ENCODE measurements at regions not wholly inside any gene's neighbourhood (a gene's known extent, or its start where the extent isn't known, plus 50 kb on each side); places are given as distances from the start of the nearest gene placed in this dataset.

- Histone ChIP-seq H3K79me2 (ENCODE audit: insufficient read depth, low read length) (no peaks in the 10 kb centered on the region), H3K36me3 (ENCODE audit: insufficient read depth, low read length) (no peaks in the 10 kb centered on the region), H4K20me1 (ENCODE audit: insufficient read depth, low read length) (no peaks in the 10 kb centered on the region), H2AFZ (ENCODE audit: low read length) (no peak overlapping the region), H3K27ac (ENCODE audit: low read depth, low read length, poor library complexity, severe bottlenecking) (no peak overlapping the region), H3K4me2 (ENCODE audit: low read length) (no peak overlapping the region), H3K4me3 (ENCODE audit: low read depth, low read length, poor library complexity, severe bottlenecking) (no peak overlapping the region), H3K27me3 (ENCODE audit: insufficient read depth, low read length) (no peaks in the 10 kb centered on the region), H3K9me3 (ENCODE audit: low read length) (no peaks in the 10 kb centered on the region), H3K9ac (ENCODE audit: low read length) (no peak overlapping the region), H3K4me1 (ENCODE audit: insufficient read depth, low read length, severe bottlenecking) (no peaks in the 10 kb centered on the region), H3K9me2 (ENCODE audit: low read depth, low read length) (no peaks in the 10 kb centered on the region), H3F3A (ENCODE audit: insufficient read depth, low read length) (no peaks in the 10 kb centered on the region)
- TF ChIP-seq, protein P1, sequence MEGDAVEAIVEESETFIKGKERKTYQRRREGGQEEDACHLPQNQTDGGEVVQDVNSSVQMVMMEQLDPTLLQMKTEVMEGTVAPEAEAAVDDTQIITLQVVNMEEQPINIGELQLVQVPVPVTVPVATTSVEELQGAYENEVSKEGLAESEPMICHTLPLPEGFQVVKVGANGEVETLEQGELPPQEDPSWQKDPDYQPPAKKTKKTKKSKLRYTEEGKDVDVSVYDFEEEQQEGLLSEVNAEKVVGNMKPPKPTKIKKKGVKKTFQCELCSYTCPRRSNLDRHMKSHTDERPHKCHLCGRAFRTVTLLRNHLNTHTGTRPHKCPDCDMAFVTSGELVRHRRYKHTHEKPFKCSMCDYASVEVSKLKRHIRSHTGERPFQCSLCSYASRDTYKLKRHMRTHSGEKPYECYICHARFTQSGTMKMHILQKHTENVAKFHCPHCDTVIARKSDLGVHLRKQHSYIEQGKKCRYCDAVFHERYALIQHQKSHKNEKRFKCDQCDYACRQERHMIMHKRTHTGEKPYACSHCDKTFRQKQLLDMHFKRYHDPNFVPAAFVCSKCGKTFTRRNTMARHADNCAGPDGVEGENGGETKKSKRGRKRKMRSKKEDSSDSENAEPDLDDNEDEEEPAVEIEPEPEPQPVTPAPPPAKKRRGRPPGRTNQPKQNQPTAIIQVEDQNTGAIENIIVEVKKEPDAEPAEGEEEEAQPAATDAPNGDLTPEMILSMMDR (IDR thresholded peaks at IDR 0.05; ENCODE audit: low read length), result no peak
- TF ChIP-seq EZH2 (IDR thresholded peaks at IDR 0.05; ENCODE audit: borderline replicate concordance, low read length), result no peak
Observed at GRCh38 chr9:20250791-20251190, 371.5 kb downstream of the MLLT3 start.

- no peaks in the 10 kb centered on the region for H4K20me1 ChIP-seq (ENCODE audit: insufficient read depth, low read length)
- no peak for TF ChIP-seq EZH2 (IDR thresholded peaks at IDR 0.05; ENCODE audit: borderline replicate concordance, low read length)
- TF ChIP-seq, protein P1 (IDR thresholded peaks at IDR 0.05; ENCODE audit: low read length), result no peak
- H3K9ac ChIP-seq (ENCODE audit: low read length), result no peak overlapping the region
- no peaks in the 10 kb centered on the region for H3K9me3 ChIP-seq (ENCODE audit: low read length)
- no peak overlapping the region for H2AFZ ChIP-seq (ENCODE audit: low read length)
- H3F3A ChIP-seq (ENCODE audit: insufficient read depth, low read length), result no peaks in the 10 kb centered on the region; the same call in 1 of the 2 replicates
- H3K27me3 ChIP-seq (ENCODE audit: insufficient read depth, low read length), result no peaks in the 10 kb centered on the region; the same call in 1 of the 2 replicates
- H3K79me2 ChIP-seq (ENCODE audit: insufficient read depth, low read length), result no peaks in the 10 kb centered on the region
- no peak overlapping the region for H3K4me2 ChIP-seq (ENCODE audit: low read length)
- H3K4me1 ChIP-seq (ENCODE audit: insufficient read depth, low read length, severe bottlenecking), result peaks cover 4% of the 10 kb centered on the region
- H3K9me2 ChIP-seq (ENCODE audit: low read depth, low read length), result no peaks in the 10 kb centered on the region
- no peaks in the 10 kb centered on the region for H3K36me3 ChIP-seq (ENCODE audit: insufficient read depth, low read length)
- no peak overlapping the region for H3K27ac ChIP-seq (ENCODE audit: low read depth, low read length, poor library complexity, severe bottlenecking)
- no peak overlapping the region for H3K4me3 ChIP-seq (ENCODE audit: low read depth, low read length, poor library complexity, severe bottlenecking)
Observed at GRCh38 chr9:20244271-20244670, 378.0 kb downstream of the MLLT3 start.

DNA sequence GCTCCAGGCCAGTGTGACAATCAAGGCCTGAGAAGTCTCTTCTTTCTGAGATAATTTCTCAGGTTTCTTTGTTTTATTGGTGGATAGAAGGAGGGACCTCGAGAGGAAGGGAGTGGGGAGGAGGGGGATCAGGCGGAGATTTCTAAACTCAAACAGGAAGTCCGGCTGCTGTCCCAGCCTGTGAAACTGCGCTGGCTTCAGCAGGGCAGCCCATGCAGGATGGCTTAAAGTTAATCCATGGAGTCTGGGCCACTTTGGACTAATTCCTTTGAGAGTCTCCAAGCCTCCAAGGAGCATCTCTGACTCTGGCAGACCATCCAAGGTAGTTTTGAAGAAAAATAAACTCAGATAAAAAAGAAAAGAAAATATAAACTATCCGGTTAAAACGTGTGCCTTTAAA is 378.5 kb downstream of the MLLT3 start:
- TF ChIP-seq EZH2 (IDR thresholded peaks at IDR 0.05; ENCODE audit: borderline replicate concordance, low read length), result no peak
- TF ChIP-seq, protein P1 (IDR thresholded peaks at IDR 0.05; ENCODE audit: low read length), result no peak
- H3K9me3 ChIP-seq (ENCODE audit: low read length), result no peaks in the 10 kb centered on the region
- H4K20me1 ChIP-seq (ENCODE audit: insufficient read depth, low read length), result no peaks in the 10 kb centered on the region
- no peak overlapping the region for H3K27ac ChIP-seq (ENCODE audit: low read depth, low read length, poor library complexity, severe bottlenecking)
- H3K4me1 ChIP-seq (ENCODE audit: insufficient read depth, low read length, severe bottlenecking), result peaks cover 4% of the 10 kb centered on the region
- H3K9ac ChIP-seq (ENCODE audit: low read length), result no peak overlapping the region
- no peaks in the 10 kb centered on the region for H3K79me2 ChIP-seq (ENCODE audit: insufficient read depth, low read length)
- H3K36me3 ChIP-seq (ENCODE audit: insufficient read depth, low read length), result no peaks in the 10 kb centered on the region
- H3K4me2 ChIP-seq (ENCODE audit: low read length), result no peak overlapping the region
- no peaks in the 10 kb centered on the region; the same call in 1 of the 2 replicates for H3F3A ChIP-seq (ENCODE audit: insufficient read depth, low read length)
- no peaks in the 10 kb centered on the region for H3K9me2 ChIP-seq (ENCODE audit: low read depth, low read length)
- no peak overlapping the region for H2AFZ ChIP-seq (ENCODE audit: low read length)
- no peak overlapping the region for H3K4me3 ChIP-seq (ENCODE audit: low read depth, low read length, poor library complexity, severe bottlenecking)
- H3K27me3 ChIP-seq (ENCODE audit: insufficient read depth, low read length), result no peaks in the 10 kb centered on the region; the same call in 1 of the 2 replicates
